SHP77 (cell line): ENCODE measurements at regions not wholly inside any gene's neighbourhood (a gene's known extent, or its start where the extent isn't known, plus 50 kb on each side); places are given as distances from the start of the nearest gene placed in this dataset.
"Not testable (repeated sequence)": the region's sequence is repeated elsewhere in the genome, so short reads cannot be mapped to it uniquely, and the experiment has no call there.

Source experiments
- DNase-seq, 2 experiments: peaks; one replicate each; lab custom pipeline; 2025; lab: John Stamatoyannopoulos, UW

GRCh38 chr17:30639391-30639790 lies 162.2 kb downstream of the GOSR1 start:
- DNase-seq, result not testable (repeated sequence)

- not testable (repeated sequence) for DNase-seq
These were observed 161.8 kb downstream of the GOSR1 start for GRCh38 chr17:30638968-30639367.

GRCh38 chr17:30631651-30632050 lies 154.4 kb downstream of the GOSR1 start:
- DNase-seq, result not testable (repeated sequence)

- DNase-seq, result not testable (repeated sequence)
These were observed 148.2 kb downstream of the GOSR1 start for GRCh38 chr17:30625380-30625779.

- DNase-seq, result not testable (repeated sequence)
These were observed 147.0 kb downstream of the GOSR1 start for GRCh38 chr17:30624180-30624579.

GRCh38 chr17:30609682-30610081 lies 132.5 kb downstream of the GOSR1 start:
- DNase-seq, result not testable (repeated sequence)

- DNase-seq, result no peak
These were observed 128.3 kb downstream of the GOSR1 start for GRCh38 chr17:30605523-30605922.

- DNase-seq, result no peak
These were observed 127.8 kb downstream of the GOSR1 start for GRCh38 chr17:30605027-30605426.

GRCh38 chr17:30602396-30602795 lies 125.2 kb downstream of the GOSR1 start:
- not testable (repeated sequence) for DNase-seq

- not testable (repeated sequence) for DNase-seq
These were observed 124.8 kb downstream of the GOSR1 start for GRCh38 chr17:30601984-30602383.

GRCh38 chr17:30600830-30601494 lies 123.8 kb downstream of the GOSR1 start:
- DNase-seq, result peak; percentile 15 to 38

- DNase-seq, result peak; percentile 71 to 82
These were observed 123.0 kb downstream of the GOSR1 start for GRCh38 chr17:30600060-30600829.

- no peak for DNase-seq
These were observed 122.3 kb downstream of the GOSR1 start for GRCh38 chr17:30599428-30600059.

GRCh38 chr17:30597776-30598288 lies 120.6 kb downstream of the GOSR1 start:
- no peak for DNase-seq

GRCh38 chr17:30596948-30597775 lies 120.0 kb downstream of the GOSR1 start:
- not testable (repeated sequence) for DNase-seq

- not testable (repeated sequence) for DNase-seq
These were observed 117.8 kb downstream of the GOSR1 start for GRCh38 chr17:30594953-30595371.

GRCh38 chr17:30594223-30594952 lies 117.2 kb downstream of the GOSR1 start:
- DNase-seq, result no peak

- DNase-seq, result no peak
These were observed 113.0 kb downstream of the GOSR1 start for GRCh38 chr17:30590081-30590733.

GRCh38 chr17:30589431-30589830 lies 112.2 kb downstream of the GOSR1 start:
- DNase-seq, result no peak

- DNase-seq, result no peak
These were observed 111.6 kb downstream of the GOSR1 start for GRCh38 chr17:30588798-30589247.
